ENCODE measurements at regions not wholly inside any gene's neighbourhood (a gene's known extent, or its start where the extent isn't known, plus 50 kb on each side); places are given as distances from the start of the nearest gene placed in this dataset.

GRCh38 chr2:145644820-145645302, 1124.9 kb upstream of the ZEB2 start:
- DNase-seq (ENCODE audit: low spot score), result no peak

GRCh38 chr2:145638675-145639074, 1118.8 kb upstream of the ZEB2 start:
- no peak for DNase-seq (ENCODE audit: low spot score)

- no peak for DNase-seq (ENCODE audit: low spot score)
These were observed 1115.9 kb upstream of the ZEB2 start for GRCh38 chr2:145635706-145636427.

- DNase-seq (ENCODE audit: low spot score), result no peak
These were observed 1111.6 kb upstream of the ZEB2 start for GRCh38 chr2:145631561-145631960.

- no peak for DNase-seq (ENCODE audit: low spot score)
These were observed 1106.4 kb upstream of the ZEB2 start for GRCh38 chr2:145626301-145626700.

GRCh38 chr2:145625111-145625510, 1105.2 kb upstream of the ZEB2 start:
- DNase-seq (ENCODE audit: low spot score), result no peak

GRCh38 chr2:145623136-145623535, 1103.2 kb upstream of the ZEB2 start:
- no peak for DNase-seq (ENCODE audit: low spot score)

- DNase-seq (ENCODE audit: low spot score), result no peak
These were observed 1102.4 kb upstream of the ZEB2 start for GRCh38 chr2:145622285-145622684.

GRCh38 chr2:145617906-145618305, 1098.0 kb upstream of the ZEB2 start:
- no peak for DNase-seq (ENCODE audit: low spot score)

GRCh38 chr2:145617420-145617819, 1097.5 kb upstream of the ZEB2 start:
- DNase-seq (ENCODE audit: low spot score), result no peak

- DNase-seq (ENCODE audit: low spot score), result no peak
These were observed 1095.7 kb upstream of the ZEB2 start for GRCh38 chr2:145615626-145616025.

- no peak for DNase-seq (ENCODE audit: low spot score)
These were observed 1090.0 kb upstream of the ZEB2 start for GRCh38 chr2:145609951-145610350.

GRCh38 chr2:145601361-145601925, 1081.5 kb upstream of the ZEB2 start:
- DNase-seq (ENCODE audit: low spot score), result no peak

- DNase-seq (ENCODE audit: low spot score), result no peak
These were observed 1080.9 kb upstream of the ZEB2 start for GRCh38 chr2:145600811-145601210.

- DNase-seq (ENCODE audit: low spot score), result no peak
These were observed 1079.8 kb upstream of the ZEB2 start for GRCh38 chr2:145599756-145600155.

GRCh38 chr2:145598434-145598833, 1078.5 kb upstream of the ZEB2 start:
- DNase-seq (ENCODE audit: low spot score), result no peak

- no peak for DNase-seq (ENCODE audit: low spot score)
These were observed 1077.9 kb upstream of the ZEB2 start for GRCh38 chr2:145597809-145598208.

GRCh38 chr2:145597006-145597405, 1077.1 kb upstream of the ZEB2 start:
- DNase-seq (ENCODE audit: low spot score), result no peak

- no peak for DNase-seq (ENCODE audit: low spot score)
These were observed 1076.5 kb upstream of the ZEB2 start for GRCh38 chr2:145596416-145596815.

- DNase-seq (ENCODE audit: low spot score), result no peak
These were observed 1075.4 kb upstream of the ZEB2 start for GRCh38 chr2:145595296-145595695.

- no peak for DNase-seq (ENCODE audit: low spot score)
These were observed 1074.2 kb upstream of the ZEB2 start for GRCh38 chr2:145593991-145594614.

- DNase-seq (ENCODE audit: low spot score), result no peak
These were observed 1073.4 kb upstream of the ZEB2 start for GRCh38 chr2:145593280-145593679.

GRCh38 chr2:145592361-145592760, 1072.4 kb upstream of the ZEB2 start:
- DNase-seq (ENCODE audit: low spot score), result no peak
